A673 (cell line): ENCODE measurements at regions not wholly inside any gene's neighbourhood (a gene's known extent, or its start where the extent isn't known, plus 50 kb on each side); places are given as distances from the start of the nearest gene placed in this dataset.

Experiments used
- CTCF ChIP-seq: fragments of 300-800, 200-600 bp; sonication (generic); conservative IDR thresholded peaks from 2 replicates; pipeline ENCODE4 v1.5.1; 2017; ENCODE audit warnings: low read depth, mild to moderate bottlenecking, antibody characterized with exemption, low read length, moderate library complexity, mixed read lengths
- EZH2 ChIP-seq: fragments of 200-600 bp; sonication (generic); IDR thresholded peaks from 2 replicates; pipeline ENCODE4 v1.6.1; 2017; ENCODE audit warnings: borderline replicate concordance, low read depth, mild to moderate bottlenecking, mixed read lengths, antibody characterized with exemption, low read length; ENCODE audit not compliant: poor library complexity, severe bottlenecking

DNA sequence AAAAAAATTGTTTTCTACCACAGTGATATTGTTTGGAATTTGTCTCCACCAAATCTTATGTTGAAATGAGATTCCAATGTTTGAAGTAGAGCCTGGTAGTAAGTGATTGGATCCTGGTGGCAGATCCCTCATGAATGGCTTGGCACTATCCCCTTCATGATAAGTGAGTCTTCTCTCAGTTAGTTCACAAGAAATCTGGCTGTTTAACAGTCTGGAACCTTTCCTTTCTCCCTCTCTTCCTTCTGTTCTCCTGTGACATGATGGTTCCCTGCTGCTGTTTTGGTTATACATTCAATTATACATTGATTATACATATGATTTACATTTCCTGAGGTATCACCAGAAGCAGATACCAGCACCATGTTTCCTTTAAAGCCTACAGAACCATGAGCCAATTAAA lies 442.2 kb downstream of the SLC6A15 start:
- no peak for TF ChIP-seq CTCF
- TF ChIP-seq EZH2 = no peak
